NK-92 treated with Interleukin-12 subunit alpha and Interleukin-12 subunit beta, amount 100 ng/mL, for 24 hours (cell line): ENCODE measurements at regions not wholly inside any gene's neighbourhood (a gene's known extent, or its start where the extent isn't known, plus 50 kb on each side); places are given as distances from the start of the nearest gene placed in this dataset.
"Not testable (repeated sequence)": the region's sequence is repeated elsewhere in the genome, so short reads cannot be mapped to it uniquely, and the experiment has no call there.

ENCODE experiments used
- DNase-seq: peaks from one replicate; lab custom pipeline; 2025; lab: John Stamatoyannopoulos, UW

- DNase-seq: no peak
Observed at GRCh38 chr3:159458010-159458409, 530.6 kb upstream of the IL12A start.

DNA sequence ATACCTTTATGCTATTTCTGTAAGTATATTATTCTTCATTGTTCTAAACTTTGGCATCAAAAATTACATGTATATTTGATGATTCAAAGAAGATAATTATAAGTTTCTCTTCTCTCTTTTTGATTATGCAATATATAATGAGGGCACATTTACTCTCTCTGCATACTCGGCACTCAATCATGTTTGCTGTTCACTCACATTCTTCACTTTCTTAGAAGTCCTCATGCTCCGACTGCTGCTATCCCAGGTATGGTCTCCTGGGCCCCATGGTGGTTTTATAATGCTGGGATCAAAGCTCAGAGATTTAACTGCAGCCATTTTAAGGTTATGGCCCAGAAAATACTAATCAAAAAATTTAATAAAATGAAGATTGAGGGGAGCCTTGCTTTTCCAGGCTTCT is 529.7 kb upstream of the IL12A start:
- DNase-seq: no peak

- DNase-seq: no peak
Observed at GRCh38 chr3:159472611-159473010, 516.0 kb upstream of the IL12A start.

DNA sequence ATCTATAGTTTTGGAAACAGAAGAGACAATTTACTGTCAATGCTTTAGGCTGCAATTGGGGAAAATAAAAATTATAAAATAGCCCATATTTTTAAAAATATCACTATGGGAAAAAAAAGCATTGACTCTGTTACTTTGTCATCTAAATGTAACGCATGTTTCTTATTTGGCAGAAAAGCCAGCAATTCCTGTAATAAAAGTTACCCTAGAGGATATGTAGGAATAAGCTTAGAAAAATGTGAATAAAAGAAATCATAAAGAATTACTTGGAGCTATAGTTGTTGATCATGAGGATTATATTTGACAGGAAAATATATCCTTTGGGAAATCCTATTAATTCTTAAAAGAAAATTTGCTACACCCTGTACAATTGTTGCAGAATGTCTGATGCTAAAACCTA is 515.4 kb upstream of the IL12A start:
- DNase-seq: no peak

GRCh38 chr3:159480046-159480445 is 508.6 kb upstream of the IL12A start:
- DNase-seq: no peak

GRCh38 chr3:159482241-159482993 is 506.2 kb upstream of the IL12A start:
- no peak for DNase-seq

DNA sequence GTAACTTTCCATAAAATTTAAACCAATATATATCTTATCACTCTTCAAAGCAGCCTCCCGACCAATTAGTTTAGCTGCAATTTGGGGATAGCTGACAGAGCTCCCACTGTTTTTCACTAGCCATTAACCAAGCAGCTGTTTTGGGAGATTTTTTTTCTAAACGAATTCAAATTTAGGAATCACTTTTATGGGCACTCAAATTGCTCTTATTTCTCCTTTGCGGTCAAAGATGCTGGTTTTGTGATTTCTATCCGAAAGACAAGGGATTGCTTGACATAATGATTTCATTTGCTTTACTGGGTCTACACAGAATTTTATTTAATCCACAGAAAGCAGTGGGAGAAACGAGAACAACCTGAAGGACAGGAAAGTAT is 505.7 kb upstream of the IL12A start:
- DNase-seq: no peak

GRCh38 chr3:159486580-159486979 is 502.1 kb upstream of the IL12A start:
- no peak for DNase-seq

DNA sequence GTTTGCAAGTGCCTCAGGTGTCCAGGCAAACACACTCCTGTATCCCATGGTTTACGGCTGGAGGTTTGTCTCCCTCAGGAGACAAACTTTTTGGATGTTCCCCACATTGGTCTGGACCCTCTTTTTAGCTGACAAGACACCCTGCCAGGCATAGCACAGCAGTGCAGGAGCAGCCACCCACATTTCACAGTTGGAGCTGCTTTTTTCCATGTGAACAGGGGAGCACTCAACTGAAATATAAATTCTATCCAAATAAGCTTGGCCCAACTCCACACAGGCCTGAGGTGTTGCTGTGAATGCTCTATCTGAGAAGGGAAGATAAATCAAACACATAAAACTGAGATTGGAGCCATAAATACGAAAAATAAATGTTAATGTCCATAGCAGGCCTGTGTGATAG is 501.3 kb upstream of the IL12A start:
- DNase-seq: no peak

DNA sequence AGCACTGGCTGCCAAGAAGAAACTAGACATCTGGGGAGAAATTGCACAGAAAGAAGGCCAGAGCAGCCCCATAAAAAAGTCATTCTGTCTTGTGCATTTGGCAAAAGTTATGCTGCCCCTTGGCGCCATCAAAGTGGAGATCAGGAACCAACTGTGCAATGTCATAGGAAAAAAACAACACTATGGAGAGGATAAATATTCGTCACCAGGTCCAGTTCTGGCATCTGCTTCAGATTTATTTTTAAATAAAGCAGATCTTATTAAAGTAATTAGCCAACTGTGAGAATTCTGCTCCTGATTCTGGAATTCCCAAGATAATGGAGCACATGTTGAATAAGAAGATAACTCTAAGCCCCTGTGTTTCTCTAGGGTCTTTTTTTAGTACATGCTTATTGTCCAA is 500.0 kb upstream of the IL12A start:
- no peak for DNase-seq

DNA sequence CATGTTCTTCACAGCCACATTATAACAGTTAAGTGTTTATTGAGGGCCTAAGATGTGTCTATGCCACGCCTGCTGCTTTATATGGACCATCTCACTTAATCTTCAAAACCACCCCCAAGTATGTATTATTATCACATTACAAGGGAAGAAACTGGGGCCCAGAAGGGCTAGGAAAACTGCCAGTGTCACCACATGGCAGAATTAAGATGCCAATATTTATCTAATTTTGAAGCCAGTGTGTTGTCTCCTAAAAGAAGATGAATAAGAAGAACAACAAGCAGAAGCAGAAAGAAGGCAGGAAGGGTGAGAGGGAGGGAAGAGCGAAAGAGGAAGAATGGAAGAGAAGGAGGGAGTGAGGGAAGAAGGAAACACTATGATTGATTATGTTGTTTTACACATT is 491.3 kb upstream of the IL12A start:
- no peak for DNase-seq

GRCh38 chr3:159499031-159499793 is 489.4 kb upstream of the IL12A start:
- no peak for DNase-seq

DNA sequence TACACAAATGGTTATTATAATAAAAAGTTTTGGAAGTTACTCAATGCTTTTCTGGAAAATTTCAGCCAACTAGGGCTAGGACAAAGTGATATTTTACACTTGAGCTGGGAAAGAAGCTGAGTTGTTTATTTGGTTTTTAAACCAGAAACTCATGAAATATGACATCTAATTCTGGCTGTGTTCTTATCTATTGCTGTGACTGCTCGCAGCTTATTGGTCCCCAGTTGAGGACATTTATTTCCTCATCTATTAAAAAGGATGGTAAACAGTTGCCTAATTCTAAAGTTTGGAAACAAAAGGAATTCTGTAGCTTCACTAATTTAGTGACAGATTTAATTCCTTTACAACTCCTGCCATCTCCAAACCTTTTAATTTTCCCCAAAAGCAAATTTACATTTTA is 487.6 kb upstream of the IL12A start:
- no peak for DNase-seq

GRCh38 chr3:159502986-159503385 is 485.6 kb upstream of the IL12A start:
- no peak for DNase-seq

- DNase-seq: not testable (repeated sequence)
Observed at GRCh38 chr3:159510988-159511387, 477.6 kb upstream of the IL12A start.

GRCh38 chr3:159513444-159513843 is 475.2 kb upstream of the IL12A start:
- no peak for DNase-seq

GRCh38 chr3:159513867-159514380 is 474.7 kb upstream of the IL12A start:
- DNase-seq: no peak

DNA sequence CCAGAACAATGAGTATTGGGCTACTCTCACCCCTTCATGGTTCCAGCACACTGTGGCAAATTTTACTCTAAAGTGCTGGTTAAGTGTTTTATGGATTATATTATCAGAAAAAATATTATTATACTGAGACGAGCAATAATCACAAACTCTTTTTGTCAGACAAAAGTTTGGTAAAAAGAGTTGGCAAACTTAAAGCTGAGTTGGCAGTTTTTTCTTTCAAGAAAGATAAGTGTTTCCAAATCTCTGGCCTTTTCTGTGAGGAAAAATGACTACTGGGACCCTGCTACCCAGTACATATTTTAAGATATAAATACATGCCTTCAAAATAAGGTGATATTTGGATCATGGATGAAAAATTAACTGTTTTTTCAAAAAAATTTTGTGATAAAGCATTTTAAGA is 471.5 kb upstream of the IL12A start:
- no peak for DNase-seq

GRCh38 chr3:159520638-159521037 is 468.0 kb upstream of the IL12A start:
- no peak for DNase-seq

DNA sequence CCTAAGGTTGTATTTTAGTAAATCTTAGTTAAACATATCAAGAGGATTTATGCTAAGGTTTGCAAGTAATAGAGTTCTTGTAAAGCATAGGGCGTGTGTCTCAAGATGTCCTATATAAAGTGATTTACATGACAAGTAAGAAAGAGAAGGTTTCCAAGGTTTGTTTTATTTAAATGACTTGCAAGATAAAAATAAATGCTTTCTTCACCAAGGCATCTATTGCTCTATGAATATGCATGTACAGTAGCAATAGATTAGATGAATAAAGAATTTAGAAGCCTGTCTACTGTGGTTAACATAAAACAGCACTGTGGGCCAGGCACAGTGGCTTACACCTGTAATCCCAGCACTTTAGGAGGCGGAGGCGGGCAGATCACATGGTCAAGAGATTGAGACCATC is 466.4 kb upstream of the IL12A start:
- DNase-seq: no peak

DNA sequence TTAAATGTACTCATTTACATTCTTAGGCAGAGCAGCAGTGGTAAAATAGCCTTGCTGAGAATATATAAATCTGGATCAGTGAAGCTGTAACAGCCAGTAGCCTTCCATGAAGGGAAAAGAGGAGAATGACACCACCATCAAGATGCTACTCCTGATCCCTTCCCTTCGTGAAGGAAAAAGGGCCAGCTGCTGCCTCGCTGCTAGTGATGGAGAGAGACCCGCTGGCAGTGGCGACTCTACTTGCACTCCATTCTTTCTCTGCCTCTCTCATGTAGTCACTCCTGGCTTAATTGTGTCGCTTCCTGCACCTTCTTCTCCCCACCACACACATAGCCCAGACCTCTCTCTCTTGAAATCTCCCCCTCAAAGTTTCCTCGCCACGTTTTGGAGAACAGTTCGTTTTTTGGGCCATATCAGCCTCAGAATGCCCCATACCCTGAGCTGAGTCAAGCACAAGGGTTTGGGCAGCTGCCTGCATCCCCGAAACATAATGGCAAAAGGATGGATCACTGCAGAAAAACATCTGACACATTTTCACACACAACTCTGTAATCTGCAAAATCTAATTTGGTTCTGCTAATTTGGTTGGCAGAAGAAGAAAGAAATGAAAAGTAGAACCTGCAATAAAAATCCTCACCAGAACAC is 460.3 kb upstream of the IL12A start:
- DNase-seq: no peak

- DNase-seq: no peak
Observed at GRCh38 chr3:159532577-159532976, 456.1 kb upstream of the IL12A start.

DNA sequence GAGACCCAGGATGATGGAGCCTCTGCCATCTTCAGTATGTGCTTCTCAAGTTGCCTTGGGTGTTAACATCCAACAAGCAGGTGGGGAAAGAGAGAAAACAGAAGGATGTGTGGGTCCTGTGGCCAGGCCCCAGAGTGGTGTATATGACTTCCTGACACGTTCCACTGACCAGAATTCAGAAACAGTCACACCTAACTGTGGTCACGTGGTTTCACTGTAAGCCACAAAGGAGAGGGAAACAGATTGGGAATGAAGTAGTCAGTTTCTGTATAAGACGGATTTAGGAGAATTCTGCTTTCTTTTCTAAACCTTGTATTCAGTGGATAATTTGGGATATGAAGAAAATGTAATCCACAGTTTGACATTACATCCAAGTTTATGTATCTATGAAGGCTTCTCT is 454.1 kb upstream of the IL12A start:
- DNase-seq: no peak
